Heart left ventricle (tissue), 13 donors: ENCODE measurements at regions not wholly inside any gene's neighbourhood (a gene's known extent, or its start where the extent isn't known, plus 50 kb on each side); places are given as distances from the start of the nearest gene placed in this dataset.

Experiments
- CTCF ChIP-seq, 12 donors: fragments of 200-600 bp; sonication (generic) in 4 of 12; IDR thresholded peaks; one replicate each; pipeline versions ENCODE4 v1.5.0 to v1.8.0; 2018 to 2022; ENCODE audit warnings: antibody characterized with exemption in 12 of 12, mild to moderate bottlenecking in 5 of 12
- POLR2A ChIP-seq, 2 donors: fragments of 450-650 bp; IDR thresholded peaks; one replicate each; pipeline ENCODE4 v1.6.1; 2017; ENCODE audit warnings: antibody characterized with exemption in 2 of 2, mild to moderate bottlenecking in 2 of 2, moderate library complexity in 2 of 2
- donor health status: ischemic (EF 13 %, LVEDD 7.1; RV severe dilation, severe dysfunction).
- donor health status: DM: no; HTN: yes; CAD: no.
- donor health status: DM: no; HTN: no; CAD: no.
- donor health status: ischemic (EF 25% LVEDD 6.9; RV normal size, moderate dysfunction).
- donor health status: ischemic (EF 25% LVEDD 5.7; RV mildly dilated, moderate dysfunction).
- donor health status: ischemic (EF 35%, LVEDD 5.7; RV mildly dilated, moderate dysfunction).
- donor health status: nonischemic (EF 11% LVEDD 7.7; RV severe dilation, severe dysfunction).
- donor health status: DM: yes; HTN: yes; CAD: no.
- donor health status: PGD.
- donor health status: ischemic (EF 29% LVEDD 5.4; RV normal size, mild dysfunction).
- donor health status: nonischemic (EF 23%, LVEDD 6.1; RV moderate dilation, normal function).

DNA sequence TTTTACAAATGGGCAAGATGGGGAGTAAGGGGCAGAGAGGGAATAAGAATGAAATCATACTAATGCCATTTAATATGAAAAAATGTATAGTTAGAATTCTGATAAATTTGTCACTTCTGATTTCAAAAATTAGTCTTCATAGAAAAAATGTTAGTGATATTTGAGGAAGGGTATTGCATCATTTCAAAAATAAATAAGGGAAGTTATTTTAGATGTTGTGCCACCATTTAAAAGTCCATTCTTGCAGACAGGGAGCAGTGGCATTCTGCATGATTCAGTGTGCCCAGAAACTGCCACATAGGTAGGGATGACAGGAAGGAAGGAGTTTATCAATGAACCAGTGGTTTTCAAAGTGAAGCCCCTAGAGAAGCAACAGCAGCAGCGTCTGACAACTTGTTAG, 674.6 kb downstream of the EPM2A start:
- TF ChIP-seq CTCF (IDR thresholded peaks at IDR 0.05) (no peak), POLR2A (IDR thresholded peaks at IDR 0.05) (no peak)
